A673 (cell line): ENCODE measurements at regions not wholly inside any gene's neighbourhood (a gene's known extent, or its start where the extent isn't known, plus 50 kb on each side); places are given as distances from the start of the nearest gene placed in this dataset.
"Not testable (repeated sequence)": the region's sequence is repeated elsewhere in the genome, so short reads cannot be mapped to it uniquely, and the experiment has no call there.

Experiments
- BruUV-seq: library from RNA; stranded (reverse); fragments of 400-500 nt; replicated peaks from 2 replicates; lab custom pipeline; 2021; lab: Mats Ljungman, UMichigan
- CTCF ChIA-PET: fragments of 300-600 bp; sonication (Branson Sonifier 250); formaldehyde crosslinking; loops from one replicate; lab custom pipeline; 2022; ENCODE audit warnings: antibody characterized with exemption; lab: Charles Lee
- POLR2A ChIA-PET: fragments of 300-600 bp; sonication (Branson Sonifier 250); formaldehyde crosslinking; loops from one replicate; lab custom pipeline; 2022; ENCODE audit warnings: antibody characterized with exemption; ENCODE audit not compliant: low non-redundant PET; lab: Charles Lee
- DNase-seq: peaks from one replicate; pipeline ENCODE4 v3.0.0-alpha.2; 2015; ENCODE audit warnings: low spot score
- H3K27ac ChIP-seq: fragments of 200-600 bp; sonication (generic); 2 replicates; pipeline ENCODE4 v1.5.1; 2016; ENCODE audit warnings: mixed run types, low read depth, mild to moderate bottlenecking, mixed read lengths, antibody characterized with exemption, low read length; ENCODE audit not compliant: poor library complexity, severe bottlenecking
- H3K27me3 ChIP-seq: fragments of 200-600 bp; sonication (generic); replicated peaks from 2 replicates; pipeline ENCODE4 v1.6.1; 2017; ENCODE audit warnings: mixed run types, low read depth, mild to moderate bottlenecking, mixed read lengths, antibody characterized with exemption, low read length; ENCODE audit not compliant: insufficient read depth, poor library complexity
- H3K36me3 ChIP-seq: fragments of 200-600 bp; sonication (generic); 2 replicates; pipeline ENCODE4 v1.6.1; 2016; ENCODE audit warnings: mixed run types, mild to moderate bottlenecking, mixed read lengths, antibody characterized with exemption, low read length; ENCODE audit not compliant: insufficient read depth, poor library complexity, severe bottlenecking
- H3K4me1 ChIP-seq: fragments of 200-600 bp; sonication (generic); 2 replicates; pipeline ENCODE4 v1.6.1; 2017; ENCODE audit warnings: mixed run types, mild to moderate bottlenecking, mixed read lengths, antibody characterized with exemption, low read length; ENCODE audit not compliant: insufficient read depth, poor library complexity, severe bottlenecking
- H3K4me3 ChIP-seq: fragments of 200-600 bp; sonication (generic); 2 replicates; pipeline ENCODE4 v1.5.1; 2016; ENCODE audit warnings: low read depth, mixed run types, mild to moderate bottlenecking, mixed read lengths, low read length; ENCODE audit not compliant: poor library complexity, severe bottlenecking
- H3K9me3 ChIP-seq: fragments of 200-600 bp; sonication (generic); 2 replicates; pipeline ENCODE4 v1.6.1; 2016; ENCODE audit warnings: mixed run types, low read depth, mild to moderate bottlenecking, mixed read lengths, antibody characterized with exemption, low read length; ENCODE audit not compliant: poor library complexity, severe bottlenecking
- CTCF ChIP-seq: fragments of 300-800, 200-600 bp; sonication (generic); conservative IDR thresholded peaks from 2 replicates; pipeline ENCODE4 v1.5.1; 2017; ENCODE audit warnings: low read depth, mild to moderate bottlenecking, antibody characterized with exemption, low read length, moderate library complexity, mixed read lengths
- EZH2 ChIP-seq: fragments of 200-600 bp; sonication (generic); IDR thresholded peaks from 2 replicates; pipeline ENCODE4 v1.6.1; 2017; ENCODE audit warnings: borderline replicate concordance, low read depth, mild to moderate bottlenecking, mixed read lengths, antibody characterized with exemption, low read length; ENCODE audit not compliant: poor library complexity, severe bottlenecking
- intact Hi-C: fragments of 100-400 bp; cut with micrococcal nuclease; formaldehyde crosslinking; loops from one replicate; pipeline ENCODE4 v1.10.0; 2022; ENCODE audit not compliant: unreplicated experiment

- Histone ChIP-seq H3K4me3 (no peak overlapping the region), H3K36me3 (no peaks in the 10 kb centered on the region), H3K27me3 (no peaks in the 10 kb centered on the region), H3K4me1 (no peaks in the 10 kb centered on the region), H3K27ac (no peak overlapping the region), H3K9me3 (no peaks in the 10 kb centered on the region)
- intact Hi-C loops: no loop called here
- no peak for TF ChIP-seq CTCF
- no peak for TF ChIP-seq EZH2
- no TSS peak for BruUV-seq
- POLR2A ChIA-PET: no interaction called here
- CTCF ChIA-PET: no interaction called here
- no peak for DNase-seq
These were observed 269.4 kb upstream of the CT83 start for GRCh38 chrX:116732214-116732613.

DNA sequence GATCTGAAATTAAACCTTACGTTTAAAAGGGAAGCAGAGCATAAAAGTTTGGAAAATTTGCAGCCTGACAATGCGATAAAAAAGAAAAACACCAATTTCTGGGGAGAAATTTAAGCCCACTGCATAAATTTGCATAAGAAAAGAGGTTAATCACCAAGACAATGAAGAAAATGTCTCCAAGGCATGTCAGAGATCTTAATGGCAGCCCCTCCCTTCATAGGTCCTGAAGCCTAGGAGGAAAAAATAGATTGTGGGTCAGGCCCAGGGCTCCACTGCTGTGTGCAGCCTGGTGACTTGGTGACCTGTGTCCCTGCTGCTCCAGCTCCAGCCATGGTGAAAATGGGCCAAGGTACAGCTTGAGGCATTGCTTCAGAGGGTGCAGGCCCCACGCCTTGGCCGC lies 264.0 kb upstream of the CT83 start:
- no peak overlapping the region for H3K4me3 ChIP-seq
- intact Hi-C loops: no loop called here
- no TSS peak for BruUV-seq
- CTCF ChIA-PET: no interaction called here
- POLR2A ChIA-PET: no interaction called here
- H3K27me3 ChIP-seq: no peaks in the 10 kb centered on the region
- H3K4me1 ChIP-seq: no peaks in the 10 kb centered on the region
- no peak overlapping the region for H3K27ac ChIP-seq
- no peak for DNase-seq
- TF ChIP-seq CTCF: no peak
- no peak for TF ChIP-seq EZH2
- H3K36me3 ChIP-seq: no peaks in the 10 kb centered on the region
- no peaks in the 10 kb centered on the region for H3K9me3 ChIP-seq

DNA sequence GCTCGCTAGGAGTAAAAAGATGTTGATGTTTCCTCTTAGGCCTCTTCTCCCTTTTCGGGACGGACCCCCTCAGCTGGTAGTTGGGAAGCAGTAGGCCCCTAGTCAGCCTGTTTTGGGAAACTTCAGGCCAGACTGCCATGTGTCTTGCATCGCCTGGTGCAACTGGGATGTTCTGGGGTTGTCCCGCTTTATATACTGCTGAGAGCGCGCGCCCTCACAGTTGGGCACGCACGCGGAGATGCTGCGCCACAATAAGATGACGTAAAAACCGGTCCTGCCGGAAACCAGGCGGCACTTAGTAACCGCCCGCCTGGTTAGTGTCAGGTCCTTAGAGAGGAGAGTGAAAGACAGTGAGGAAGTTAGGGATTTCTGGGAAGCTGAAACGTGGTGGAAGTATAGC lies 231.3 kb upstream of the CT83 start:
- Histone ChIP-seq H3K27me3 (no peaks in the 10 kb centered on the region), H3K27ac (no peak overlapping the region), H3K4me1 (no peaks in the 10 kb centered on the region), H3K36me3 (no peaks in the 10 kb centered on the region), H3K9me3 (no peaks in the 10 kb centered on the region), H3K4me3 (no peak overlapping the region)
- CTCF ChIA-PET: no interaction called here
- TF ChIP-seq EZH2 (no peak), CTCF (no peak)
- POLR2A ChIA-PET: no interaction called here
- intact Hi-C loops: no loop called here
- no peak for DNase-seq
- no TSS peak for BruUV-seq

GRCh38 chrX:116679544-116679943 lies 216.8 kb upstream of the CT83 start:
- H3K9me3 ChIP-seq, H3K4me1 ChIP-seq, H3K36me3 ChIP-seq, CTCF ChIA-PET, POLR2A ChIA-PET, DNase-seq, BruUV-seq, H3K27ac ChIP-seq, H3K27me3 ChIP-seq, H3K4me3 ChIP-seq: not testable (repeated sequence)
- intact Hi-C loops: loop anchor here (5.0 kb wide), 1 partner anchor 232 kb away; no protein-coding TSS in a partner anchor
